HG03354 (cell line): ENCODE measurements at regions not wholly inside any gene's neighbourhood (a gene's known extent, or its start where the extent isn't known, plus 50 kb on each side); places are given as distances from the start of the nearest gene placed in this dataset.

Source experiments
- ATAC-seq: cut with Tn5 transposase; IDR thresholded peaks from one replicate; pipeline ENCODE4 v1.9.1; 2021; ENCODE audit warnings: mild to moderate bottlenecking; ENCODE audit not compliant: unreplicated experiment, poor library complexity, severe bottlenecking

DNA sequence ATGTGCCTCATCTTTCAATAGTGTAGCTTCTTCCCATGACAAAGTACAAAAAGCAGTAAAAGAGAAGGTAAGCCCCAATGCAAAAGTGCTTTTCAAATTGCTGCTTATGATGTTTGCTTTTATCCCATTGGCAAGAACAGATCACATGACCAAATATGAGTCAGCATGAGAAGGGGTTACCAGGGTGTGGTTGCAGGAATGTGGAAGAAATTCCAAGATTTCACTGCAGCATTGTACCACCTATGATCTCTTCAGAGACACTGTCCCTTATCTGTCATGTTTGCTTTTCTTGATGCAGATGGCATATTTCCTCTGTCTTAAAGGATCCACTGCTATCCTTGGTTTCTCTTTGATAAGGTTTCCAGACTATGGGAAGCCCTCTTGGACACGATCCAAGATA is 1006.9 kb upstream of the PRMT6 start:
- no peak for ATAC-seq

DNA sequence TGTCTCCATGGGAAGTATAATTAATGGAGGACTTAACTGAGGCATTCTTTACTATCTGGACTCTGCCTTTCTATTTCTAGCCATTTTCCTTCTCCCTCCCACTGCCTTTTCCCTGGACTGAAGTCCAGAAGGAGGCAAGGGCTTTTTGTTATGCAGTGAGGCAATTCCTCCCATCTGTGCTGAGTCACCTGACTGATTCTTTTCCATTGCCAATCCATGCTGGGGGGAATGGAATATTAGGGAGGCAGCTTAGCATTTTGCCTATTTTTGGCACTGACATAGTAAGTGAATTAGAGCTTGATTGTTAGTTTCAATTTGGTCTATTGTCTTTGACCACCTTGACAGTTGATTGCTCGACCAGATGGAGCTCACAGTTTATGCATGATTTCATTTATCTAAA is 1000.6 kb upstream of the PRMT6 start:
- no peak for ATAC-seq

DNA sequence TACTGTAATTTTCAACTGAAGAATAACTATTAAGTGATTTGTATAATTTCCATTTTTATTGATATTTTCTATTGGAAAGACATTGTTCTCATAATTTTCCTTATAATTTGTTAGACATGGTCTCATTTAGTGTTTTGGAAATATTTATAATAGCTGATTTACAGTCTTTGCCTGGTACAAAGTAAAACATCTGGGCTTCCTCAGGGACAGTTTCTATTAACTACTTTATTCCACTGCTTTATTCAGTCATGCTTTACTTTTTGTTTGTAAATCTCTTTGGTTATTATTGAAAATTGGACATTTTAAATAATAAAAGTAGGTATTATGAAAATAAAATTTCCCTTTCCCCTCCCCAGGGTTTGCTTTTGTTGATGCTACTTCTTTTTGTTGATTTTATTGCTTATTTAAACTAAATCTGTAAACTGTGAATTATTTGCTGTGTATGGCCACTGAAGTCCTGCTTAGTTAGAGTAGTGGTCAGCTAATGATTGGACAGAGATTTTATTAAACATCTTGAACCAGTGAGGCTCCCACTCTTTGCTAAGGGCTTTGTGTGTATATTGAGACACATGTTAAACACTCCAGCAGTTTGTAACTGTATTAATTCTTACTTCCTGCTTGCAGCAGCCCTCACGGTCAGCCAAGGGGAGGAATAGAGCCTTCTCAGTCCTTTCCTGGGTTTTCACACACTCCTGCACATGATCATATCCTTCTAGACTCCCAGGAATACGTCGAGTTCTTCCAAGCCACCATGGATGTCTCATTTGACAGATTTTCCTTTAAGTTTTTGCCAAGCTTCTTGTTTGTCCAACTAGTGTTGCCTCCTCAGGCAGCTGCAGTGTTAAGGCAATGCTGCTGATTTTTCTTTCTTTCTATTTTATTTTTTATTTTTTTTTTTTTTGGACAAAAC is 994.6 kb upstream of the PRMT6 start:
- ATAC-seq = no peak

GRCh38 chr1:106063510-106063909 is 993.0 kb upstream of the PRMT6 start:
- no peak for ATAC-seq

DNA sequence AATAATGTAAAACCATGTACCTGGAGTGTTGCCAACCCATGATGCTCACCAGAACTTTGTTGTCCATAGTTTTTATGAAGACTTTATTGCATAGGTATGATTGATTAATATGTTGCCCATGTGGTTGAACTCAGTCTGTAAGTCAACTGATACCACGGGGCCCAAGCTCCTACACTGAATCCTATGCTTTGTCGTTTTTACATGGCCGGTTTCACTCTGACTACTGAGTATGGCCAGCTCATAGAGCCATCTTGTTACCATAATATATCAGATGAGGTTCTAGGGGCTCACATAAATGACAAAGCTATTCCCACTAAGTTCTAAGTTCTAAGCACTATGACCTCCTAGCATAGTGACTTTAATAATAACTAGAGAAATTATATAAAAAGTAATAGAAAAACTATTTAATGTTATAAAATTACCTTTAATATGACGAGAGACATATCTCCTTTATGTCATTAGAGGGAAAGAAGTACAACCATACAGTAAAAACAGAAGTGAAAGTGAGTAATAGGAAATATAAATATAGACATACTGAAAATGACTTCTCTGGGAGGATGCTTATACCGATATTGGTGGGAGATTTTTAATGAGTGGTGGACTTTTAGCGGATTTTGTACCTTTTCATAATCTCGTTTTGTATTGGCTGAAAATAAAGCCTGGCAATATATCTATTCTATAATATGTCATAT is 983.4 kb upstream of the PRMT6 start:
- peak; percentile 68 for ATAC-seq

- ATAC-seq = no peak
These were observed 975.7 kb upstream of the PRMT6 start for GRCh38 chr1:106080608-106081325.

DNA sequence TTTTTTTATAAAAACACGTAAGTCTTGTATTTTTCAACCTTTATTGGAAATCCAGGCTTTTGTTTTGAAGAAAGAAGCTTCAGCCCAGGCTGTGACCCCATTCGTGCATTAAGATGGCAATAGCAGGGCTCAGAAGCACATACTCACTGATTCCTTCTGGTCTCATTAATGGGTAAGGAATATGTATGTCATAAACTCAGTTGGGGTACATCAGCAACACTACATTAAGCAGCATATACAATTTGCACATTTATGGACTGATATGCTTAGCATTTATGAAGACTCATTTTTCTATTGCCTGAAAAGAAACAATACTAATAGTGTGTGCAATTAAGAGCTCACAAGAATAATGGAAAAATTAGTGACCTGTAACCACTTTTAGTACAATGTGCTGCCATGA is 945.4 kb upstream of the PRMT6 start:
- ATAC-seq = no peak

- ATAC-seq = no peak
These were observed 942.6 kb upstream of the PRMT6 start for GRCh38 chr1:106113851-106114250.

DNA sequence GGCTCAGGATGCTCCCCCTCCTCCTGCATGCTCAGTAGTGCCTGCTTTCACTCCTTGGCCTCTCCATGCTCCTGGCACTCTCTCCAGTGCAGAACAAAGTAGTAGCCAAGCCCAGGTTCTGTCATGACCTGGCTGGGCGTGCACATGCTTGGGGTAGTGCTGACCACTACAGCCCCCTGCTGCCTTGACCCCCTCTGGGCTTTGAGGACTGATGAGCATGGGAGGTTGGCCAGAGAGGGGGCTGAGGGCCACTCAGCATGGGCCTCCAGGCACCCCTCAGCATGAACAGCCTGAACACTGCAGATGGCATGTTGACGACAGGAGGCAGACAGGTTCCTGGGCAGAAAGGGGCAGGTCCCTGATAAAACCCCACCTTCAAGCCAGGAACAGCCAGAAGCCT is 935.7 kb upstream of the PRMT6 start:
- no peak for ATAC-seq

DNA sequence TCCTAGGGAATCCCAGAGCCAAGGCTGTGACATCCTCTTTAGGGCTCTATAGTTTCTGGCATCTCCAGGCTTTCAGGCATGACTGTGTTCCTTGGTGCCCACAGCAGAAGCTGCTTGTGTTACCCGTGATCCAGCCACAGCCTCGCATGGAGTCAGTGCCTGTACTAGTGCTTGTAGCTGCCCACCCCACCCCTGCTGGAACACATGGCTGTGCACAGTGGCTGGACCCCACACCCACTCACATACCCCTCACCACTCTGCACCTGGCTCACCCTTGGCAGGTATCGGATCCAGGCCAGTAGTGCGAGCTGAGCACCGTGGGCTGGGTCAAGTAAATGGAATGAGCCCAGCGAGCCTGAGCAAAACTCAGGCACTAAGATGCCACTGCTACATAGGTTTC is 934.7 kb upstream of the PRMT6 start:
- ATAC-seq = no peak

GRCh38 chr1:106134561-106134960 is 921.9 kb upstream of the PRMT6 start:
- no peak for ATAC-seq

DNA sequence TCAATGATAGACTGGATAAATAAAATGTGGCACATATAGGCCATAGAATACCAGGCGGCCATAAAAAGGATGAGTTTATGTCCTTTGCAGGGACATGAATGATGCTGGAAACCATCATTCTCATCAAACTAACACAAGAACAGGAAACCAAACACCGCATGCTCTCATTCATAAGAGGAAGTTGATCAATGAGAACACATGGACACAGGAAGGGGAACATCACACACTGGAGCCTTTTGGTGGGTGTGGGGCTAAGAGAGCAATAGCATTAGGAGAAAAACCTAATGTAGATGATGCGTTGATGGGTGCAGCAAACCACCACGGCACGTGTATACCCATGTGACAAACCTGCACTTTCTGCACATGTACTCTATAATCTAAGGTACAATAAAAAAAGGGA is 883.4 kb upstream of the PRMT6 start:
- no peak for ATAC-seq

GRCh38 chr1:106178791-106179190 is 877.7 kb upstream of the PRMT6 start:
- no peak for ATAC-seq

- ATAC-seq = no peak
These were observed 874.6 kb upstream of the PRMT6 start for GRCh38 chr1:106181866-106182265.

DNA sequence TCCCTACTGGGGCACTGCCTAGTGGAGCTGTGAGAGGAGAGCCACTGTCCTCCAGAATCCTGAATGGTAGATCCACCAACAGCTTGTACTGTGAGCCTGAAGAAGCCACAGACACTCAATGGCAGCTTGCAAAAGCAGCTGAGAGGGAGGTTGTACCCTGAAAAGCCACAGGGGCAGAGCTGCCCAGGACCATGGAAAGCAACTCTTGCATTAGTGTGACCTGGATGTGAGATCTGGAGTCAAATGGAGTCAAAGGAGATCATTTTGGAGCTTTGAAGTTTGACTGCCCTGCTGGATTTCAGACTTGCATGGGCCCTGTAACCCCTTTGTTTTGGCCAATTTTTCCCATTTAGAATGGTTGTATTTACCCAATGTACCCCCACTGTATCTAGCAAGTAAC is 871.4 kb upstream of the PRMT6 start:
- no peak for ATAC-seq

- ATAC-seq = no peak
These were observed 866.7 kb upstream of the PRMT6 start for GRCh38 chr1:106189780-106190179.

DNA sequence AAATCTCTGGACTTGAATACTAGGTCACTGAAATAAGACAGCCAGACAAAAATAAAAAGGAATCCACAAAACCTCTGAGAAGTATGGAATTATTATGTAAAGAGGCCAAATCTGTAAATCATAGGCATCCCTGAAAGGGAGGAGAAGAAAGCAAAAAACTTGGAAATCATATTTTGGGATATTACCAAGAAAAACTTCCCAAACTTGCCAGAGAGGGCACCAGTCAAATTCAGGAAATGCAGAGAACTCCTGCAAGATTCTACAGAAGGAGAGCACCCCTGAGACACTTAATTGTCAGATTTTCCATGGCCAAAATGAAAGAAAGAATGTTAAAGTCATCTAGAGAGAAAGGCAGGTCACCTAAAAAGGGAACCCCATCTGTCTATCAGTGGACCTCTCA is 862.3 kb upstream of the PRMT6 start:
- no peak for ATAC-seq

DNA sequence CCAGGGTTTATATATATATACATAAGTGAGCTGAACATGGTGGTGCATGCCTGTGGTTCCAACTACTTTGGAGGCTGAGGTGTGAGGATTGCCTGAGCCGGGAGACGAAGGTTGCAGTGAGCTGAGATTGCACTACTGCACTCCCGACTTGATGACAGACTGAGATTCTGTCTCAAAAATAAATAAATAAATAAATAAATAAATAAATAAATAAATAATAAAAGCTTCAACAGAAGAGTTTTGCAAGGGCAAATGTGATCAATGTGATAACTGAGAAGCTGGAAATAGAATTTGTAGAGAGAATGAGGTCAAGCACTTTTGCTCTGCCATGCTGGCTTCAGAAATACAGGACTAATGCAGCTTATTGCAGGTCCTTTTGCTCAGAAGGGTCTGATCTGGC is 855.8 kb upstream of the PRMT6 start:
- no peak for ATAC-seq

GRCh38 chr1:106207185-106207584 is 849.3 kb upstream of the PRMT6 start:
- ATAC-seq = no peak

DNA sequence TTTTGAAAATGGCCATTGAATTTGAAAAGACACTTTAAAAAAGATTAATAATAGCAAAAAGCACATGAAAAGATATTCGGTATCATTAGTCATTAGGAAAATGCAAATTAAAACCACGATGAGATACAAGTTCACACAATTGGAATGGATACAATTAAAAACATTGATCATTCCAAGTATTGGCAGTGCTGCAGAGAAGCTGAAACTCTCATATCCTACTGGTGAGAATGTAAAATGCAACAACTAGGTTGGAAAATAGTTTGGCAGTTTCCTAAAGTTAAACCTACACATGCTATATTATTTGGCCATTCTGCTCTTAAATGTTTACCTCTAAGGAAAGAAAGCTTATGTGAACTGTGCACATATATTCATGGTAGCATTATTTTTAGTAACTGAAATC is 838.7 kb upstream of the PRMT6 start:
- ATAC-seq = no peak

DNA sequence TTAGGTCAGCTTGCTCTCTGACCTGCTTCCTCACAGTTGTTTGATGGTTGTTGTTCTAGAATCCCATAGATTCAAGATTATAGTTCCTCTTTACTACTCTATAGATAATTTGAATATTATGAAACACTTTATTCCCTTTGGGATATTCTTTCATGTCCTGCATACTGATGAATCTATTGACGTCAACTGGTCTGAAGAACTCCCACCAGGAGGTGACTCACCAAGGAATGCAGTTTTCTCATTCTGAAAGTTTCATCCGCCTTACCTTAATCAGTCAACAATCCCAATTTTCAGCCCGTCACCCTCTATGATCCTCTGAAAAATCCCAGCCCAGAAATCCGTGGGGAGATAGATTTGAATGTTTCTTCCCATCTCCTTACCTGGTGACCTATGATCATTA is 834.1 kb upstream of the PRMT6 start:
- ATAC-seq = no peak
